Astrocyte of the cerebellum (primary cell): ENCODE measurements at regions not wholly inside any gene's neighbourhood (a gene's known extent, or its start where the extent isn't known, plus 50 kb on each side); places are given as distances from the start of the nearest gene placed in this dataset.

Experiments used
- DNase-seq: peaks from one replicate; pipeline ENCODE4 v3.0.0-alpha.2; 2011; ENCODE audit warnings: low read depth
- H3K4me3 ChIP-seq: 2 replicates; pipeline ENCODE4 v1.5.1; 2011; ENCODE audit warnings: mild to moderate bottlenecking, low read depth, low read length, moderate library complexity
- CTCF ChIP-seq: IDR thresholded peaks from 2 replicates; pipeline ENCODE4 v1.5.1; 2012; ENCODE audit warnings: low read length, low read depth, moderate library complexity, mild to moderate bottlenecking; ENCODE audit errors: missing control alignments
- in situ Hi-C: cut with HindIII; loops from 2 replicates; pipeline ENCODE4 v1.10.0; 2017; ENCODE audit warnings: low sequenced_read_pairs

DNA sequence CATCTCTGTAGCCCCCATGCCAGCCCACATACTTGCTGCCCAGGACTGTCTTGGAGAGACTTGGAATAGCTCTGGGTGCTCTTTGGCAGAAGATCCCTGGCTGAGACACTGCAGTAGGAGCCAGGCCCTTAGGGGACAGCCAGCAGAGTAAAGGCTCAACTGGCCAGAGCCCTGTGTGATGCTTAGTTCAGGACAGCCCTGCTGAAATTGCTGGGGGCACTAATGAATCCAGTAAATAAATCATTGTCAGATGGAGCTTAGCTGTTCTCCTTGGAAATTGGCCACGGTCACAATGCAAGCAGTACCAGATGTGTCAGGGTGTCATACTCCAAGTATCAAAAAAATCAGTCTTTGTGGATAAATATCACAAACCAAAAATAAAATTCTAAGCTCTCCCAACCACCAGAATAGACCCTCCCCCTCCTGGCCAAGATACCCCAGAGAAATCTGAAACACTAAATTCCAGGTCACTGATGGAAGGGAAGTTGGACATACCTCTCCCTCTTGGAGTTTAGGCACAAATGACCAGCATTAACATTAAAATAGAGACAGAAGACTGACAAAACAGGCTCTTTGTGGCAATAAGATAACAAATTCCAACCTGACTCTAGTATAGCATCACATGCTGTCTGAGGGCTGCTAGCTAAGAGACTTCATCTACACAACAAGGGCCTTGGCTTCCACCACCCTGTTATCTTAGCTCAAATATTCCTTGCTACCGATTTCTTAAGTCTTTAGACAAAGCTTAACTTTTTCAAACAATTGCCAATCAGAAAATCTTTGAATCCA, 83.2 kb upstream of the DNAH14 start:
- in situ Hi-C loops, result no loop called here
- no peak for DNase-seq
- H3K4me3 ChIP-seq, result no peak overlapping the region
- no peak for TF ChIP-seq CTCF

DNA sequence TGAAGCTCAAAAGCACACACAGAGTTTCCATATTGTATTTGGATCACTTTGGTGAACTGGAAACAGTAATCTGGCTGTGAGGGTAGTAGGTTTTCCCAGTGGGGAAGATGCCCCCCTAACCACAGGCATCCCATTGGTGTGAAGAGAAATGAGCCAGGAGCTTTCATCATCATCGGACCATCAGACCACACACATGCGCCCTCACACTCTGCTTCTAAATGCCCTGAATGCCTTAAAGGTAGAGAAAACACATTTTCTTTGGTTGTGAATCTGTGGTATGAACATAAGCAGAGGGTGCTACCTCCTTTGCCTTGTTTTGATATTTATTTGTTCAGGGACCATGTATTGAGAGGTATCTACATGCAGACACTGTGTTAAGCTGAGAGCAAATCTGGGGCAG, 79.0 kb upstream of the DNAH14 start:
- no peak for DNase-seq
- in situ Hi-C loops, result no loop called here
- no peak for TF ChIP-seq CTCF
- H3K4me3 ChIP-seq, result no peak overlapping the region

- DNase-seq, result peak; percentile 18
- peak; percentile 75 for TF ChIP-seq CTCF
- in situ Hi-C loops, result no loop called here
- no peak overlapping the region for H3K4me3 ChIP-seq
Measured at GRCh38 chr1:224851210-224851847, 78.1 kb upstream of the DNAH14 start.

GRCh38 chr1:224851848-224852261, 77.6 kb upstream of the DNAH14 start:
- TF ChIP-seq CTCF, result no peak
- no peak overlapping the region for H3K4me3 ChIP-seq
- DNase-seq, result no peak
- in situ Hi-C loops, result no loop called here

GRCh38 chr1:224852901-224853568, 76.4 kb upstream of the DNAH14 start:
- in situ Hi-C loops, result no loop called here
- TF ChIP-seq CTCF, result peak; percentile 73
- DNase-seq, result peak; percentile 54
- H3K4me3 ChIP-seq, result no peak overlapping the region

- no peak overlapping the region for H3K4me3 ChIP-seq
- no peak for TF ChIP-seq CTCF
- no peak for DNase-seq
- in situ Hi-C loops, result no loop called here
Measured at GRCh38 chr1:224856973-224857372, 72.5 kb upstream of the DNAH14 start.
